ENCODE measurements at regions not wholly inside any gene's neighbourhood (a gene's known extent, or its start where the extent isn't known, plus 50 kb on each side); places are given as distances from the start of the nearest gene placed in this dataset.

- H3K9me3 ChIP-seq (replicated peaks; ENCODE audit: control insufficient read depth, insufficient read depth, low read depth, low read length): no peaks in the 10 kb centered on the region
- no peaks in the 10 kb centered on the region for H3K27me3 ChIP-seq (ENCODE audit: control insufficient read depth in 2 of 2, insufficient read depth in 2 of 2, low read length in 2 of 2)
- no peaks in the 10 kb centered on the region for H3K9me1 ChIP-seq (ENCODE audit: control insufficient read depth, insufficient read depth, low read length)
- DNase-seq (ENCODE audit: extremely low read depth in 1 of 4, low spot score in 3 of 4) (peak in 1 of 4 experiments; percentile 30), ATAC-seq (no peak), FAIRE-seq (no peak)
- BruUV-seq (replicated peaks): no TSS peak
- H3K4me1 ChIP-seq (replicated peaks in 1 of 2; ENCODE audit: control insufficient read depth in 2 of 2, insufficient read depth in 2 of 2, low read length in 2 of 2): peaks cover 51 to 74% of the 10 kb centered on the region in 2 experiments
- ChIA-PET CTCF (ENCODE audit: low intra/inter-chr PET ratio) (interaction anchor here (1.6 kb wide), 1 partner anchor 378 kb away, joined by 4 read pairs; no protein-coding TSS in a partner anchor), POLR2A (interaction anchor here (1.6 to 2.0 kb wide), 2 partner anchors 9 to 14 kb away, joined by 4 to 6 read pairs; no protein-coding TSS in a partner anchor)
- H3K4me2 ChIP-seq (ENCODE audit: insufficient read depth, low read length): no peak overlapping the region
- H2AFZ ChIP-seq (ENCODE audit: low read depth, low read length): no peak overlapping the region
- H3K9ac ChIP-seq (ENCODE audit: insufficient read depth in 1 of 2, low read depth in 2 of 2, low read length in 2 of 2): peak overlapping the region in 1 of 2 experiments; percentile 35; a peak in 1 of 4 replicates
- WGBS (ENCODE audit: insufficient coverage, low coverage, missing lambda C conversion rate): 63% methylated on average over 7 of the region's 7 CpGs
- in situ Hi-C loops (cut with MboI) (loop anchor here (5.0 to 10.0 kb wide), 2 partner anchors 265 to 383 kb away; partner anchors contain the start of gene IRF2BP2), intact Hi-C loops (cut with micrococcal nuclease) (loop anchor here (2.0 to 5.0 kb wide), 4 partner anchors 85 to 265 kb away; no protein-coding TSS in a partner anchor)
- no peaks in the 10 kb centered on the region for H4K20me1 ChIP-seq (replicated peaks; ENCODE audit: control insufficient read depth, insufficient read depth, low read length)
- no peaks in the 10 kb centered on the region for H3K79me2 ChIP-seq (ENCODE audit: control insufficient read depth, insufficient read depth, low read length)
- no peaks in the 10 kb centered on the region for H3K36me3 ChIP-seq (ENCODE audit: control insufficient read depth, insufficient read depth, low read length)
- H3K4me3 ChIP-seq: no peak overlapping the region
- peak overlapping the region; percentile 87; the same call in 1 of the 3 replicates for H3K27ac ChIP-seq (ENCODE audit: extremely low read depth, low read depth, low read length)
- TF ChIP-seq SP1 (CRISPR knock-in tag; IDR thresholded peaks at IDR 0.05): peak; percentile 21; the same call in 1 of the 2 replicates
- TF ChIP-seq HMGN3 (IDR thresholded peaks at IDR 0.05; ENCODE audit: borderline replicate concordance, extremely low read depth, insufficient read length, low read depth, low read length): no peak
- TF ChIP-seq RNF219 (CRISPR knock-in tag; IDR thresholded peaks at IDR 0.05): no peak
- no peak for TF ChIP-seq ARID3A (IDR thresholded peaks at IDR 0.05; ENCODE audit: borderline replicate concordance, low read depth, low read length)
- no peak for TF ChIP-seq ZC3H4 (CRISPR knock-in tag; IDR thresholded peaks at IDR 0.05; ENCODE audit: borderline replicate concordance)
- 0 out of 2 replicates have a peak, but pooled peaks have one; percentile 23 for TF ChIP-seq ZNF449 (CRISPR knock-in tag; IDR thresholded peaks at IDR 0.05)
- 0 out of 2 replicates have a peak, but pooled peaks have one; percentile 25 for TF ChIP-seq ZNF76 (CRISPR knock-in tag; IDR thresholded peaks at IDR 0.05; ENCODE audit: borderline replicate concordance)
- TF ChIP-seq NR2C2 (CRISPR knock-in tag; IDR thresholded peaks at IDR 0.05): 0 out of 2 replicates have a peak, but pooled peaks have one; percentile 32
- no peak for TF ChIP-seq NR2C2 (tag; IDR thresholded peaks at IDR 0.05)
- TF ChIP-seq CHD1 (IDR thresholded peaks at IDR 0.05; ENCODE audit: low read length): no peak
- no peak for TF ChIP-seq POLR2H (tag; IDR thresholded peaks at IDR 0.05; ENCODE audit: low read depth)
- TF ChIP-seq ZBTB26 (CRISPR knock-in tag; IDR thresholded peaks at IDR 0.05): 0 out of 2 replicates have a peak, but pooled peaks have one; percentile 27
- no peak for TF ChIP-seq ZNF277 (CRISPR knock-in tag; IDR thresholded peaks at IDR 0.05; ENCODE audit: borderline replicate concordance)
Measured at GRCh38 chr1:234877761-234878160, 250.9 kb downstream of the TOMM20 start.

Measured in K562 (cell line).